Suprapubic skin (tissue), 4 donors: ENCODE measurements at regions not wholly inside any gene's neighbourhood (a gene's known extent, or its start where the extent isn't known, plus 50 kb on each side); places are given as distances from the start of the nearest gene placed in this dataset.

Source experiments
- DNase-seq, 2 donors: peaks; one replicate each; pipeline ENCODE4 v3.0.0-alpha.2; 2019; ENCODE audit warnings: low spot score in 2 of 2
- H3K27ac ChIP-seq: fragments of 200-600 bp; sonication (generic); one replicate; pipeline ENCODE4 v1.5.1; 2019
- H3K27me3 ChIP-seq: fragments of 200-600 bp; sonication (generic); one replicate; pipeline ENCODE4 v1.5.1; 2019
- H3K36me3 ChIP-seq: fragments of 200-600 bp; sonication (generic); one replicate; pipeline ENCODE4 v1.5.1; 2019
- H3K4me1 ChIP-seq: fragments of 200-600 bp; sonication (generic); one replicate; pipeline ENCODE4 v1.5.1; 2019
- H3K4me3 ChIP-seq: fragments of 200-600 bp; sonication (generic); one replicate; pipeline ENCODE4 v1.5.1; 2019; ENCODE audit warnings: mild to moderate bottlenecking
- H3K9me3 ChIP-seq: fragments of 200-600 bp; sonication (generic); one replicate; pipeline ENCODE4 v1.5.1; 2019
- EP300 ChIP-seq: sonication (generic); formaldehyde crosslinking; IDR thresholded peaks from one replicate; pipeline ENCODE4 v1.6.1; 2017; ENCODE audit warnings: antibody characterized with exemption
- POLR2A ChIP-seq, 2 donors: fragments of 450-650 bp; IDR thresholded peaks; one replicate each; pipeline ENCODE4 v1.6.1; 2017; ENCODE audit warnings: antibody characterized with exemption in 2 of 2, mild to moderate bottlenecking in 2 of 2, moderate library complexity in 2 of 2
- POLR2AphosphoS5 ChIP-seq, 3 donors: sonication (generic); formaldehyde crosslinking; IDR thresholded peaks; one replicate each; pipeline ENCODE4 v1.6.1; 2017; ENCODE audit warnings: antibody characterized with exemption in 3 of 3
- WGBS: methylation state at CpG from one replicate; pipeline ENCODE4 v1.1.5; 2018; 5-methylcytosine and 5-hydroxymethylcytosine counted together
- TF ChIP-seq, protein P1 (sequence below), 2 donors: fragments of 200-600 bp in 1 of 2; fragments of 450-650 bp in 1 of 2; sonication (generic) in 1 of 2; IDR thresholded peaks; one replicate each; pipeline ENCODE4 v1.5.1; 2016 to 2019; ENCODE audit warnings: antibody characterized with exemption in 2 of 2, mild to moderate bottlenecking in 1 of 2, moderate library complexity in 1 of 2

DNA sequence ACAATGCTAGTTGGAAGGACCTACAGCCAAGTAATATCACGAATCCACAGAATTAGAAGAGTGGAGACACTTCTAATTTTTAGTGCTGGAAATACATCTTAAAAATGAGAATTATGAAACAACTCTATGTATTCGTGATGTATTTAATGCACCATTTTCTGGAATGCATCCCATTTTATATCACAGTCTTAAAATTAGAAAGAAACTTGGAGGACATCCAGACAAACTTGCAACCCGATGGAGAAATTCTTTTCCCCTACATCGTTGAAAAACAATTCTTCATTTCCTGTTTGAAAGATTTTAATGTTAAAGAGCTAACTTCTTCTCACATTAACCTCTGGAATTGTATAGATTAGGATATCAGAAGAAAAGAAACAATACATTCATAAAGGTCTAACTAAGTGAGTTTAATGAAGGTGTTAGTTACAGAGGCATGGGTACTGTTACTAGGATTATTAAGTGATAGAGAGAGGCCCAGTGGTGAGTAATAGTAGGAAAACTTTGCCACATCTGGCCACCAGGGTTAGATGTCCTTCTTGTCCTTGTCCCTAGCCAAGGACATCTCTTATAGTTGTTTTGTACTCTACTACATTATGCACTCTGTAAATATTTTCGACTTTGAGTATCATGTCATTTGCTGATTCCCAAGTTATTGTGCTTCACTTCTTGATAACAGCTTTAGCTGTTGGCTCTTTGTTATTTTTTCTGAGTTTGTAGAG lies 502.4 kb upstream of the PTCHD4 start:
- TF ChIP-seq POLR2AphosphoS5 (IDR thresholded peaks at IDR 0.05) (no peak), POLR2A (IDR thresholded peaks at IDR 0.05) (no peak), EP300 (no peak)
- TF ChIP-seq, protein P1, sequence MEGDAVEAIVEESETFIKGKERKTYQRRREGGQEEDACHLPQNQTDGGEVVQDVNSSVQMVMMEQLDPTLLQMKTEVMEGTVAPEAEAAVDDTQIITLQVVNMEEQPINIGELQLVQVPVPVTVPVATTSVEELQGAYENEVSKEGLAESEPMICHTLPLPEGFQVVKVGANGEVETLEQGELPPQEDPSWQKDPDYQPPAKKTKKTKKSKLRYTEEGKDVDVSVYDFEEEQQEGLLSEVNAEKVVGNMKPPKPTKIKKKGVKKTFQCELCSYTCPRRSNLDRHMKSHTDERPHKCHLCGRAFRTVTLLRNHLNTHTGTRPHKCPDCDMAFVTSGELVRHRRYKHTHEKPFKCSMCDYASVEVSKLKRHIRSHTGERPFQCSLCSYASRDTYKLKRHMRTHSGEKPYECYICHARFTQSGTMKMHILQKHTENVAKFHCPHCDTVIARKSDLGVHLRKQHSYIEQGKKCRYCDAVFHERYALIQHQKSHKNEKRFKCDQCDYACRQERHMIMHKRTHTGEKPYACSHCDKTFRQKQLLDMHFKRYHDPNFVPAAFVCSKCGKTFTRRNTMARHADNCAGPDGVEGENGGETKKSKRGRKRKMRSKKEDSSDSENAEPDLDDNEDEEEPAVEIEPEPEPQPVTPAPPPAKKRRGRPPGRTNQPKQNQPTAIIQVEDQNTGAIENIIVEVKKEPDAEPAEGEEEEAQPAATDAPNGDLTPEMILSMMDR (IDR thresholded peaks at IDR 0.05): no peak
- H3K27ac ChIP-seq: no peak overlapping the region
- H3K36me3 ChIP-seq: no peaks in the 10 kb centered on the region
- WGBS: 65% methylated on average over 5 of the region's 5 CpGs
- no peaks in the 10 kb centered on the region for H3K4me1 ChIP-seq
- H3K4me3 ChIP-seq: no peak overlapping the region
- no peaks in the 10 kb centered on the region for H3K9me3 ChIP-seq
- no peaks in the 10 kb centered on the region for H3K27me3 ChIP-seq
- DNase-seq: no peak

DNA sequence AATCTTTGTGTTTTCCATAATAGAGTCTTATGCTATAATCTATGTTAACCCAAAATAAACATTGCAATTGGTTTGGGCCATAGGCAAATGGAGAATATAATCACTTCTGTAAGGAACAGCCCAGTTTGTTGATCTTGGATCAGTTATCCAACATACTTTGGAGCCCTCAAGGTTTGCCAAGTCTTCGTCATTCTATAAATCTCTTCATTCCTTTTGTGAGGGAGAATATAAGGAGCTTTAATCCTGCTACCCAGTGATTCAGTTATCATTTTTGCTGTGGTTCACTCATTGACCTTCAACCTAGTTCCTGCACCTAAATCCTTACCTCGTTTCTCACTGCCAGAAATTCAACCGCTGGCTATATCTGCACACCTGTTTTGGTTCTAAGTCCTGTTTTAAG lies 500.3 kb upstream of the PTCHD4 start:
- H3K9me3 ChIP-seq: no peaks in the 10 kb centered on the region
- no peaks in the 10 kb centered on the region for H3K36me3 ChIP-seq
- no peaks in the 10 kb centered on the region for H3K4me1 ChIP-seq
- no peak overlapping the region for H3K27ac ChIP-seq
- 40% methylated on average over 3 of the region's 3 CpGs for WGBS
- no peaks in the 10 kb centered on the region for H3K27me3 ChIP-seq
- TF ChIP-seq, protein P1 (IDR thresholded peaks at IDR 0.05): no peak
- no peak for TF ChIP-seq POLR2A (IDR thresholded peaks at IDR 0.05)
- TF ChIP-seq POLR2AphosphoS5 (IDR thresholded peaks at IDR 0.05): no peak
- no peak overlapping the region for H3K4me3 ChIP-seq
- no peak for DNase-seq

DNA sequence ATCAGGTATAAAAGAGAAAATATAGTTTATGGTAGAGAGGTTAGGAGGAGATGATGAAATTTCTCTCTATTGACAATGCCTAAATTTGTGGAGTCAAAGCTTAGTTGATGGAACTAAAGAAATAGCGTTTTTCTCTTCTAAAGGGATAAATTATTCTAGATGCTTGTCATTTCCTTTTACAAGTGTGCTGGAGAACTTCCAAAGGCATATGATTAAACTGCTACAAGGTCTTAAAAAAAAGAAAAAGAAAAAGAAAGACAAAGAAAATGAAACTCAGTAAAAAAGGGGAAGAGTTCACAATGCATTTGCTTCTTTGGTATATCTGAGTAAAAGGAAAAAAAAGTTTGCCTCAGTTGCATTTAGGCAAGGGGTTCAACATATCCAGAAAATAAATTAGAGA lies 499.8 kb upstream of the PTCHD4 start:
- Histone ChIP-seq H3K36me3 (no peaks in the 10 kb centered on the region), H3K4me1 (no peaks in the 10 kb centered on the region), H3K27ac (no peak overlapping the region), H3K27me3 (no peaks in the 10 kb centered on the region), H3K9me3 (no peaks in the 10 kb centered on the region), H3K4me3 (no peak overlapping the region)
- no peak for DNase-seq
- 16% methylated on average over 1 of the region's 1 CpG for WGBS
- TF ChIP-seq POLR2A (IDR thresholded peaks at IDR 0.05) (no peak), POLR2AphosphoS5 (IDR thresholded peaks at IDR 0.05) (no peak), EP300 (no peak)
- TF ChIP-seq, protein P1 (IDR thresholded peaks at IDR 0.05): no peak

DNA sequence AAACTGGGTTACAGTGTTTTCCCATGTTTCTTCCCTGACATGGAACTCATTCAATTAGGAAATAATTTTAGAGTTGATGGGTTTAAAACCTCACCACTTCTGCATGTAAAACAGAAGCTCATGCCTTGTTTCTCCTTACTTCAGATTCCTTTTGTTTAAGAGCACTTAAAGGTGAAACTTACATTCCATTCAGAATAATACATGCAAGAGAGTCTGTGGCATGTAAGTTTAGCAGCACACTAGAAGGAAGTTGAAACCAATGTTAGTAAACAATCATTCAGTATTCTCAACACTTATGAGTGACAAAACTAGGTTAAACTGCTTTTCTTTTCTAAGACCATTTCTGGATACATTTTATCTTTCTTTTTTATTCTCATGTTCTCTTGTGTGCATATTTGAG lies 495.6 kb upstream of the PTCHD4 start:
- H3K27me3 ChIP-seq: no peaks in the 10 kb centered on the region
- no peak overlapping the region for H3K27ac ChIP-seq
- no peak for TF ChIP-seq EP300
- TF ChIP-seq, protein P1 (IDR thresholded peaks at IDR 0.05): no peak
- TF ChIP-seq POLR2AphosphoS5 (IDR thresholded peaks at IDR 0.05): no peak
- no peak for TF ChIP-seq POLR2A (IDR thresholded peaks at IDR 0.05)
- DNase-seq: no peak
- H3K9me3 ChIP-seq: no peaks in the 10 kb centered on the region
- no peak overlapping the region for H3K4me3 ChIP-seq
- H3K4me1 ChIP-seq: no peaks in the 10 kb centered on the region
- H3K36me3 ChIP-seq: no peaks in the 10 kb centered on the region

DNA sequence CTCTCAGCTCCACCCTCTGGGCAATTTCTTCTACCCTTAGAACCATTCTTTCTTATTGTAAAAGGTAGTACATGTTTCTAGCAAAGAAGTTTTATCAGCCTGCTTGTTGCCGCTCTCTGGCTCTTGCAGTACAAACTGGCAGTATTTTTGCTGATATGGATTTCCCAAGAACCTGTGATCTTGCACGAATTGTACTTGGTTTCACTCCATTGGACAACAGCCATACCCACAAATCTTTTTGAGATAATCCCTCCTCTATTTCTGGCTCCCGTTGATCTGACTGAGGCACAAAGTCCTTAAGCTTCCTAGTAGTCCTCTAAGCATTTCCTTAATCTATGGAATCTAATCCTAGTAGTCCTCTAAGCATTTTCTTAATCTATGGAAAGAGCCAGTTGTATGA lies 487.0 kb upstream of the PTCHD4 start:
- Histone ChIP-seq H3K4me3 (no peak overlapping the region), H3K36me3 (no peaks in the 10 kb centered on the region), H3K4me1 (no peaks in the 10 kb centered on the region), H3K27me3 (no peaks in the 10 kb centered on the region), H3K9me3 (no peaks in the 10 kb centered on the region), H3K27ac (no peak overlapping the region)
- WGBS: 59% methylated on average over 3 of the region's 3 CpGs
- DNase-seq: no peak
- TF ChIP-seq, protein P1 (IDR thresholded peaks at IDR 0.05): no peak
- TF ChIP-seq EP300 (no peak), POLR2AphosphoS5 (IDR thresholded peaks at IDR 0.05) (no peak), POLR2A (IDR thresholded peaks at IDR 0.05) (no peak)
